22Rv1 (cell line): ENCODE measurements at regions not wholly inside any gene's neighbourhood (a gene's known extent, or its start where the extent isn't known, plus 50 kb on each side); places are given as distances from the start of the nearest gene placed in this dataset.

Experiments used
- H3K27ac ChIP-seq: fragments of 450-650 bp; 2 replicates; pipeline ENCODE4 v1.5.1; 2017
- ZFX ChIP-seq: fragments of 450-650 bp; IDR thresholded peaks from 2 replicates; pipeline ENCODE4 v1.6.1; 2017; ENCODE audit warnings: antibody characterized with exemption, borderline replicate concordance
- TF ChIP-seq, protein P1 (sequence below): fragments of 450-650 bp; IDR thresholded peaks from 2 replicates; pipeline ENCODE4 v1.5.1; 2017; ENCODE audit warnings: mild to moderate bottlenecking

DNA sequence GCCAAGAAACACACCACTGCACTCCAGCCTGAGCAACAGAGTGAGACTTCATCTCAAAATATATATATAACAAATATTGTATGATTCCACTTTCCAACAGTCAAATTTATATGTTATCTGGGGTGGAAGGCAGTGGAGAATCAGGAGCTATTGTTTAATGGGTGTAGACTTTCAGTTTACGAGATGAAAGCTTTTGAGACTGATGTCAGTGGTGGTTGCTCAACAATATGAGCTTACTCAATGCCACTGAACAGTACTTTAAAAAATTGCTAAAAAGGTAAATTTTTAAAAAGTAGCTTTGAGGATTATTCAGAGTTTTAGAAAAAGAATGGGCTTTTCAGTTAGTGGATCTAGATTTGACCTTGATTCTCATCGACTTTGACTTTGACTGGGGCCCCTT lies 105.9 kb upstream of the ST6GAL2 start:
- TF ChIP-seq, protein P1, sequence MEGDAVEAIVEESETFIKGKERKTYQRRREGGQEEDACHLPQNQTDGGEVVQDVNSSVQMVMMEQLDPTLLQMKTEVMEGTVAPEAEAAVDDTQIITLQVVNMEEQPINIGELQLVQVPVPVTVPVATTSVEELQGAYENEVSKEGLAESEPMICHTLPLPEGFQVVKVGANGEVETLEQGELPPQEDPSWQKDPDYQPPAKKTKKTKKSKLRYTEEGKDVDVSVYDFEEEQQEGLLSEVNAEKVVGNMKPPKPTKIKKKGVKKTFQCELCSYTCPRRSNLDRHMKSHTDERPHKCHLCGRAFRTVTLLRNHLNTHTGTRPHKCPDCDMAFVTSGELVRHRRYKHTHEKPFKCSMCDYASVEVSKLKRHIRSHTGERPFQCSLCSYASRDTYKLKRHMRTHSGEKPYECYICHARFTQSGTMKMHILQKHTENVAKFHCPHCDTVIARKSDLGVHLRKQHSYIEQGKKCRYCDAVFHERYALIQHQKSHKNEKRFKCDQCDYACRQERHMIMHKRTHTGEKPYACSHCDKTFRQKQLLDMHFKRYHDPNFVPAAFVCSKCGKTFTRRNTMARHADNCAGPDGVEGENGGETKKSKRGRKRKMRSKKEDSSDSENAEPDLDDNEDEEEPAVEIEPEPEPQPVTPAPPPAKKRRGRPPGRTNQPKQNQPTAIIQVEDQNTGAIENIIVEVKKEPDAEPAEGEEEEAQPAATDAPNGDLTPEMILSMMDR = no peak
- TF ChIP-seq ZFX = no peak

DNA sequence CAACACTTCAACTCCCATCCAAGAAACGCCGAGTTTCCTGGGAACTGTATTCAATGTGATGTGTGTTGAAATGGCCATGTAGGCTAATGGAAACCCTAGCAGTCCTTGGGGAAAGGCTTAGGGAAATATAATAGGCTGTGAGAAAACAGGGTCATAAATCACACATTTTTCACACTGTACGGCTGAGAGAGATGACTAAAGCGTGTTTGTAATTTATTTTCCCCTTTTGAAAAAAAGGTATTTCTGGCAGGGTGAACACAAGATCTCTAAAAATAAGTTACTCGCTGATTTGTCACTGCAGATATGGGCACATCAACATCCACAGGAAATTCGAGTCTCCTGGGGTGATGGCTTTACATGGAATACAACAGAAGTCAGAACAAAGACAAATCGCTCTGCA lies 109.6 kb upstream of the ST6GAL2 start:
- H3K27ac ChIP-seq = no peak overlapping the region
- TF ChIP-seq, protein P1 = no peak
- no peak for TF ChIP-seq ZFX

More for the DNA sequence above, 105.9 kb upstream of the ST6GAL2 start:
- no peak overlapping the region for H3K27ac ChIP-seq

DNA sequence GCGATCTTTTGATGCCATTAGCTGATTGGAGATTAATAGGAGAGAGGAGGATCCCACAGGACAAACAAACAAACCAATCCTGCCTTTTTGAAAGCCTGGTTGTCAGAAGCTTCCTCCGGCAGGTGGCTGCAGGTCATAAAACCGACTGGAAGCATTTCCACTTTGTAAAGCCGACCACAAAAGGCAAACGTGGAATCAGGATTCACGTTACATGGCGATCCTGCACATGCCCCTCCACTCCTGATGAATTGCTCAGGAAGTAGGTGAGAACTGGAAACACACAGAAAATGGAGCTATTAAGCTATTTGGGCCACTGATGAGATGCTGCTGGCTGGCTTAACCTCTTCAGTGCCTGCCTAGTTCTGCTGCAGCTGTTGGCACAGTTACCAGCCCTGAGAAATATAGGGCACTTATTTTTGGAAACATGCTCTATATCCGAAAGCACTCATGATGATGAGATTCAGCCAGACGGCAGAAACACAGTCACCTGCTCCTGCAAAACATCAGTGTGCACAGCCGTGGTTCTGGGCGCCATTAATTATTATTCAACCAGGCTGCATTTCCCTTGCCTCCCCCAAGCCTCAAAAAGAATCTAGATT lies 110.3 kb upstream of the ST6GAL2 start:
- TF ChIP-seq, protein P1 = no peak
- TF ChIP-seq ZFX = no peak
- no peak overlapping the region for H3K27ac ChIP-seq

DNA sequence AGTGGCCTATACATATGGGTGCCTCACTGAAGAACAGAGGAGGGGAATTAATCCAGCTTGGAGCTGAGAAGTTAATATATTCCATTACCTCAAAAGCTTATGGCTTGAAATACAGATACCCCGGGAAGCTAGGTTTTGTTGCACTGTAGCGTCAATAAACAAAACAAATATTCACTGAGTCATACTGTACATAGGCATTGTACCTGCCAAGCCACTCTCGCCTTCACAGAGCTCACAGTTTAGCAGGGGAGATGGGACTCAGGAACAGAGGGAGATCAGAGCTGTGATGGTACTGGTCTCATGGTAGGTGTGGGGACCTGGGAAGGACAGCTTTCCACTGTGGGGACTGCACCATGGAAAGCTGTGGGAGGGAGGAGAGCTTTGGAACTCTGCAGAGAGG lies 111.2 kb upstream of the ST6GAL2 start:
- H3K27ac ChIP-seq = no peak overlapping the region
- no peak for TF ChIP-seq ZFX
- TF ChIP-seq, protein P1 = no peak

DNA sequence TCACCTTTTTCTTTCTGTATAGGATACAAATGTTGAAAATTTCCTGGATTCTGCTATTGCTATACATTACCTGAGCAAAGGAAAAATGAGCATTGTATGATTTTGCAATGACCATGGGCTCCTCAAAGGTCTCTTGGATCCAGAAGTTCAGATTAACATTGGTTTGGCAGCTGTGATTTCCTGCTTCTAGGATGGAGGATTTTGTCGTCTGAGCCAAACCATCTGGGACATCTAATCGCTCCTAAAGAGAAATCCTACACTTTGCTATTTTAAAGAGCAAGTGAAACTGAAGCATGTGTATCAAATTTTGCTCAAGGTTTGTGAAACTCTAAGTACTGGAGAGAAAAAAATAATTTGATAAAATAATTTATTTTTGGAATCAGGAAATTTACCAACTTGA lies 115.1 kb upstream of the ST6GAL2 start:
- no peak for TF ChIP-seq ZFX
- TF ChIP-seq, protein P1 = no peak
- no peak overlapping the region for H3K27ac ChIP-seq

DNA sequence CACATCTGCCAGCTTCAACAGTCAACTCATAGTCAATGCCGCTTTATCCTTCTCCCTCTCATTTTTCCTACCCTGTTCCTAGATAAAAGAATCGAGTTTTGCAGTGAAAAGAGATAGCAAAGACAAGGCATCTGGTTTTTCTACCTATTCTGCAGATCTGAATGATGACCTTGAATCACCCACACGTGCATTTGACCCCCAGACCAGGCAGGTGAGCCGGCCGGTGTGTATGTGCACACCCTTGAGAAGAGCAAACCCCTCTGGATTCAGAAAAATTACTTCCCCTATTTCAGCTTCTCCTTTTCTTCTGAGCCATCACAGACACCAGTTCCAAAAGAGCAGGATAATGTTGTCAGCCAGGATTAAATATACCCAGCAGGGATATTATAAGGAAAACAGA lies 115.6 kb upstream of the ST6GAL2 start:
- no peak overlapping the region for H3K27ac ChIP-seq
- TF ChIP-seq ZFX = no peak
- TF ChIP-seq, protein P1 = no peak

DNA sequence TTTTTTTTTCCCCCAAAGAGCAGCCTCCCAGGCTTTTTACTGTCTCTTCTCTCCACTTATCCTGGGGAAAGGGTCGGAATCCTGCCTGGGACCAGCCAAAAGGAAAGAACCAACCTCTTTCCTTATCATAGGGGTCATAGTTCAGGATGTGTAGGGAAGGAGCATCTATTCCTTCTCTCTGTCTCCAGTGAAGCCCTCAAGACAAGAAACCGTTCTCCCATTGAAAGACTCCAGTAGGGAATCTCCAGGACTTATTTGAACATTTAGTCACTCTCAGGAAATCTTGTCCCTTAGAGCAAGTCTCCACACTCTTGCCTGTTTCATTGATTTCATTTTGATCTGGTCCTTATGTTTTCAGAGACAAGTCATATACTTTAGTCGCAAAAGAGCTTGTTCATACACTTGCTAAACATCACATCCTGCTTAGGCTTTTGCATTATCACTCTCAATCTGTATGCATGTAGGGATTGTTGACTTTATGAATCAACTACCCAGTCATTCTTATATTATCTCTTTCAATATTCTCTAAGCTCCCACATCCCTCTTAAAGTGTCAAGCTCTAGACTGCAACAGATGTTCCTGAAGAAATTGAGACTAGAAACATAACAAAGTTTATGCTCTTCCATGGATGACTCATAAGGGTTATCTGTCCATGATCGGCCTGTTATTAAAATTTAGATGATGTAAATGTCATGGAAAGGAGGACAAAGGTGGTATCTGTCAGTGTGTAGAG lies 116.2 kb upstream of the ST6GAL2 start:
- TF ChIP-seq ZFX = no peak
- TF ChIP-seq, protein P1 = no peak
- H3K27ac ChIP-seq = no peak overlapping the region
